Stimulated activated CD8-positive, alpha-beta memory T cell treated with anti-CD3 and anti-CD28 coated beads, Interleukin-12 subunit alpha, Interleukin-12 subunit beta, amount 100 ng/mL, for 1 hour (primary cell): ENCODE measurements at regions not wholly inside any gene's neighbourhood (a gene's known extent, or its start where the extent isn't known, plus 50 kb on each side); places are given as distances from the start of the nearest gene placed in this dataset.

Experiments used
- DNase-seq: peaks from one replicate; pipeline ENCODE4 v3.0.0-alpha.2; 2020; ENCODE audit warnings: low read depth

DNA sequence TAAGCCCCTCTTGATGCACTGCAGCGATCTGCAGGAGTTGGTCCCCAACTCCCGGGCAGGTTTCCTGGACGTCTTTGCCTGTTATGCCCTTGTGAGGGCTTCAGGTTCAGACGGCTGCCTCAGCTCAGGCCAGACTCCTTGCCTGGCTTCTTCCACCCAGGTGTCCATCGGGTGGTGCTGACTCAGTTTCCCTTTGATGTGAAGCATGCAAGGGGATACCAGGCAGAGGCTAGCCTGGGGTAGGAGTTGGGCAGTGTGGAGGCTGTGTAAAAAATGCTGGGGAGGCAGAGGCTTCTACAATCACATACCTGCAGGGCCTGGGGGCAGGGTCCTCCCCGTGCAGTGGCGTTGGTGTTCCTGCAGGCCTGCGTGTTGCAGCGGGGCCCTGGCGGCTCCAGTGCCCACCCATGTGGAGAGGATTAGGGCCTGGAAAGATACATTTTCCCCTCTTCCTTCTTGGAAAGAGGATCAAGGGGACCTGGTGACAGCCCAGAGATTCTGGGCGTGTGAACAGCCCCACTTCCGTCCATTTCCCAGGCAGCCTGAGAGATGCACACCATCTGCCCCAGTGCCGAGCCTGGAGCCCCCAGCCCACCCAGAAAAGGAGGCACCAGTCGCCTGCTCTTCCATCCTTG is 338.3 kb downstream of the DYSF start:
- DNase-seq, result no peak

DNA sequence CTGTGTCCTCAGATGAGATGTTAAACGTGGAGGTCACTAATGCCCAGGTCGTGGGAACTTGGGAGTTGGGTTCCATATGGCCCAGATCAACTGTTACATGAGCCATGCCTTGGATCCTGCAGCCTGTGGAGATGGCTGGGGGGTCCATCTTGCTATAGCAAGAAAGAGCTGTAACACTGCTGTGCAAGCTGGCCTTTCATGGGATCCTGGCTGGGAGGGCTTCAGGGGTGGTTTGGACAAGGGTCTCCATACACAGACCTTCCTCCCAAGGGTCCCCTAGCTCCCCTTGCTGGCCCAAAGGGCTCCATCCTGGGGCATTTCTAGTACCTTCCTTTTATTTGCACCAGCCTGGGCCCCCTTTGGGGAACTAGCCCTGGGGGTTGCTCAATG is 337.7 kb downstream of the DYSF start:
- no peak for DNase-seq

DNA sequence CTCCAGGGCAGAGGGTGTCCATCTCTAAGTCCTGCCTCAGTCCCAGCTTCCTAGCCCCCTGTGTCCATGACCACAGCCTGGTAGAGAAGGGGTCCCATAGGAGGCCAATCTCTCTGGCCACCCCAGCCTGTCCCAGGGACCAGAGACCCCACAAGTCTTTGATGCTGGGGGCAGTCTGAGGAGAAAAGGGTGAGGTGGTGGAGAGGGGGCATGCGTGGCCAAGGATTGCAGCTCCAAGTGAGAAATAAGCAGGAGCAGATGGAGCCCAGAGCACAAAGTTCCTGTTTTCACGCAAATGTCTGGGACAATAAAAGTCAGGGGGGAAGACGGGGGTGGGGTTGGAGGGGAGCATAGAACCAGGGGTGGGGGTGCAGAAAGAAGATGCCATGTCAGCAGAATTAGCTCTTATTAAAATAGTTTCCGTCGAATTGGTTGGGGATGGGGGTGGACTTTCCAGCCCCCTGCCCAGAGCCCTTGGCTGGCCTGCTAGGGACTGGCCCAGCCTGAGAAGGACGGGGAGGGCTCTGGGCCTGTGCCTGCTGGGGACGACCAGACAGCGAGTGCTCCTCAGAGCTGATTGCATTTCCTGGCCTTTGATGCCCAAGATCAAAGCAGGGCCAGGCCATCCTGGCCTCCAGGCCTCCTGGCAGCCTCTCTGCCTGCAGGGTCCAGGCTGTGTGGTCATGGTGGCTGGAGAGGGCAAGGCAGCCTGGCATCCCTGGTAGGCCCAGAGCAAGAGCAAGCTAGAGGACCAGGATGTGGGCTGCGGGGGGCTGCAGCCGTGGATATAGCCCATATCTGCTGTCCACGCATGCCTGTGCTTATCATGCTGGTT is 337.1 kb downstream of the DYSF start:
- no peak for DNase-seq

DNA sequence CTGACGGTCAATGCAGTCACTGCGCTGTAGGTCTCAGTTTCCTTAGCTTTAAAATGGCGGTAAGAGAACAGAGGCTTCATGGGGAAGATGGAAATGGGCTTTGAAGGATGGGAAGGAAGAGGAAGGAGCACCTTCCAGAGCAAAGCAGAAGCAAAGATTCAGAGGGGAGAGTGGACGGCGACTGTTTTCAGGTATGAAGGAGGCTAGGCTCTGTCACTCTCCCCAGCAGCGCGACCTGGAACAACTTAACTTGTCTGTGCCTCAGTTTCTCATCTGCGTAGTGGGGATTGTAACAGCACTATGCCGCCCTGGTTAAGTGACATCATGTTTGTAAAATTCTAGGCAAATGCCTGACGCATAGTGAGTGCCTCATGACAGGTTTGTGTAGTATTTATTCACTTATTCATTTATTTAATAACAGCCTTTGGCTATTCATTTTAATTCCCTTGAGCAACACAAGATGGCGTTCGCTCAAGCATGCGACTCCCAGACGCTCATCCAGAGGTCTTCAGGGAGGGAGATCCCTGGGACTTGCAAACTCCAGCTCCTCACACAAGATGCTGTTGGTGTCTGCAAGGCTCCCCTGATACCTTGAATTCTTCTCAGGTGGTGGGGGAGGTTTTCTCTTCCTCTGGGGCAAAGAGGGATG is 336.3 kb downstream of the DYSF start:
- no peak for DNase-seq

DNA sequence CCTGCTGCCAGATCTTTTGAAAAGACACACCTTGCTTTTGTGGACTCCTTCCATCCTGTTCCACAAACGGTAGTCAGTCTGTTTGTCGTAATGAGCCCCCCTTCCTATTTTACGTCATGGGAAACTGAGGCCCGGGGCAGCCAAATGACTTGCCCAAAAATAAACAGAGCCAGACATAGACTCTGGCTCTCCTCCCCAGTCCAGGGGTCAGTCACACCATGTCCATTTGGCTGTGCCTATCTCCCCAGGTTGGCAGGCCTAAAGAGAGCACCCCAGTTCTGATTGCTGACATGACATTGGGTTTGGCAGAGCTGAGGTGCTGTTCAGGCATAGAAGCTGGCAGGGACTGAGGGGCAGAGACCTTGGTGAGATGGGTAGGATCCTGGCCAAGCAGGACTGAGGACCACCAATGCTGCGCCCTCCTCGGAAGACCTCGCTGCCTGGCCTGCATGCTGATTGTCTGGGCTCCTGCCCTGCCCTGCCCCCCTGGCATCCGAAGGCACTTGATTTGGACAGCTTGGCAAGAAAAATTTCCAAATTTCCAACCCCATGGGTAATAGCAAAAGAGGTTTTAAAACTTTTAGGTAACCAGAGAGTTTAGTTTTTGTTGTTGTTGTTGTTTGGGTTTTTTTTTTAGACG is 335.4 kb downstream of the DYSF start:
- no peak for DNase-seq

DNA sequence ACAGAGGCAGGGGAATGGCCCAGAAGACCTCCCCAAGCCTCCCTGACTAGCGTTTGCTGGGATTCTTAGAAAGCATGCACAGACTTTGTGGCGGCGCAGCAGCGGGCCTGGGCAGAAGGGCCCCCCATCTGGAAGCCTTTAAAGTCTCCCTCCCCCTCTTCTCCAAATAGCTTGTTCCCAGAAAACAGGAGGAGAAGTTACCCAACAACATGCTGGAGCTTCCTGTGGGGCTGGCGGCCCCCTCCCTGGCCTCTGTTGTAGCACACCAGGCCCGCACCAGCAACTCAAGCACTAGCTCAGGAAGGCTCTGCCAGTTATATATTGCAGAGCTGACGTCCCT is 334.8 kb downstream of the DYSF start:
- no peak for DNase-seq

DNA sequence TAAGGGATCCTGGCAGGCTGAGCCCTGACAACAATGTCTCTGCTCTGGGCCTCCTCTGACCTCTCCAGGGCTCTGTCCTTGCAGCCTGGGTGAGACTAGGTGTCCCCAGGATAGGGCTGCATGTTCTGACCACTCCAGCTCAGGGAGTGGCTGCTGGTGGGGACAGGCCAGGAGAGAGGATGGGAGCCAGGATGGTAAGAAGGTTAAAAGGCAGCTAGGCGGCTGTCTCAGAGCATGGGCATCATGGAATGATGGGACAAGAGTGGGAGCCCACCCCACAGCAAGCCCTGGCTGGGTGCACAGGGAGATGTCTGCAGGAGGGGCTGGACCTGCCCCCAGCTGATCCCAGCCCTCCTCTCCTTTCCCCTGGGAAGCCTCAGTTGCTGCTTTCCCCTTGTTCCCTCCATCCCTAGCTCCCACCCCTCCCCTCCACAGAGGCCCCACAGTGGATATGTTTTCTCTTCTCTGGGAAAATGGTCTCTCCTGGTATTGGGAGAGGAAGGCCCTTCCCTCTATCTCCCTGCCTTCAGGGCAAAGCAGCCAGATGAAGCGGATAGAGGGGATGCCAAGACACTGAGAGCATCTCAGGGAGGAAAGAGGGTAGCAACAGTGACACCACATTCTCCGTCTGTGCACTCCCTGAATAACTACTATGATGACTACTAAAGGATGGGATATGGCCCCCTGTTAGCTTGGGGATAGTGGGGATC is 334.3 kb downstream of the DYSF start:
- no peak for DNase-seq

DNA sequence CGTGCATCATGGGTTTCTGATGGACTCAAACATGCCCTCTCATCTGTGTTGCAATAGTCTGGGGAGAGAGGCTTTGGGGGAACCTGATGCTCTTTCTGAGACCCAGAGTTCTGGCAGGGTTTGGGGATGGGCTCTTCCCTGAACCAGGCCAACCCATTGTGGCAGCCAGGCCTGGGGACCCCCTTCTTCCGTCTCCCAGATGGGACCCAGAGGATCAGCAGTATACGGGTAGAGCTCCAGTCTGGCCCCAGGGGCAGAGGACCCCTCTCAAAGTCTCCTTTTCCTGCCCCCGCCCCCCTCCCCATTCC is 333.7 kb downstream of the DYSF start:
- no peak for DNase-seq

DNA sequence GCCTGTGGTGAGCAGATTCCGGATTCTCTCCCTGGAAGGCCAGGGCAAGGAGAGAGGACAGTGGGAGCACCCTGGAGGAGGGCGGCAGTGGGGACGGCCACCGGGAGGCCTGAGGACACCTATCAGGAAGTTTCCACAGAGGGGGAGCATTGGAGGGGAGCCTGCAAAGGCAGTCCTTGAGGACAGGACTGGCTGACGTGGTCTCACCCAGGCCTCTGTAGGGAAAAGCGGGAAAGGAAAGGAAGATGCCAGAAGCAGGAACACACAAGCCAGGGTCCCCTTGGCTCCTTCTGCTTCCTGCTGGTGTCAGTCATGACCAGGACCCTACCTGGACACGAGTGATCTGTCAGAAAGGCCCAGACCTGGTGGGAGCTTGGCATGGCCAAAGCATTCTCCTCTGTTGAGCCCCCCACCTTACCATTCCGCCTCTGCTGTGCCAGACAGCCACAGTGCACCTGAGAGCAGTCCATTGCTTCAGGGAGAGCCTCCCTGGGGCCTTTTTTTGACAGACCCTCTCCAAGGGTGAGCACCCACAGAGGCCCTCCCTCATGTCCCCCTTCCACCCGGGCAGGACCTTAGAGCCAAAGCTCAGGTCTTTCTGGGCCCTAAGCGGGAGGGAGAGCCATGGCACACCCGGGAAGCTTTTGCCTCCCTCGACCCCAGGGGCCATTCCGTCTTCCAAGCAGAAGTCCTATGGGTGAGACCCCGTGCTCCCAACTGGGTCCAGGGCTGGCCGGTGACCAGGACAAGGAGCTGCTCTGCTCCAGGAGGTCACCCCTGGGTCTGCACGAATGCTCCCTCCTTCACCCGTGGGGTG is 333.1 kb downstream of the DYSF start:
- DNase-seq, result no peak

DNA sequence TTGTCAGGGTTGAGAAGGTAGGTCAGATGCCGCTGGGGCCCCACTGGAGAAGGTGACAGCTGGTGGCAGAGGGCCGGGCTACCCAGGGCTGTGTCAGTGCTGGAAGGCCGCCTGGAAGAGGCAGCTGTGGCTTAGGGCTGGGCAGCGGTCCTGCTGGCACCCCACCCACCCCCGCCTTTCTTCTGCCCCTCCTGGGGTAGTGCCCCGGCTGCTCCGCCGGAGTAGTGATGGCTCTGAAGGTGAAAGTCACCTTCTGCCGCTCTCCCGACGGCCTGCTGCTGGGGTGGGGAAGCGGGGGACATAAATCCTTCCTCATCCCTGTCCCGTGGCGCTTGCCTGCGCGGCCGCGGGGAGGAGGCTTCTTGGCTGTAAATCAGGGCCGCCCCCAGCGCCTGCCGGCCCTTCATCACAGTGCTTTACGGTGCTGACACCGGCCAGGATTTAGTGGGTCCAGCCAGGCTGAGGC is 332.2 kb downstream of the DYSF start:
- no peak for DNase-seq

DNA sequence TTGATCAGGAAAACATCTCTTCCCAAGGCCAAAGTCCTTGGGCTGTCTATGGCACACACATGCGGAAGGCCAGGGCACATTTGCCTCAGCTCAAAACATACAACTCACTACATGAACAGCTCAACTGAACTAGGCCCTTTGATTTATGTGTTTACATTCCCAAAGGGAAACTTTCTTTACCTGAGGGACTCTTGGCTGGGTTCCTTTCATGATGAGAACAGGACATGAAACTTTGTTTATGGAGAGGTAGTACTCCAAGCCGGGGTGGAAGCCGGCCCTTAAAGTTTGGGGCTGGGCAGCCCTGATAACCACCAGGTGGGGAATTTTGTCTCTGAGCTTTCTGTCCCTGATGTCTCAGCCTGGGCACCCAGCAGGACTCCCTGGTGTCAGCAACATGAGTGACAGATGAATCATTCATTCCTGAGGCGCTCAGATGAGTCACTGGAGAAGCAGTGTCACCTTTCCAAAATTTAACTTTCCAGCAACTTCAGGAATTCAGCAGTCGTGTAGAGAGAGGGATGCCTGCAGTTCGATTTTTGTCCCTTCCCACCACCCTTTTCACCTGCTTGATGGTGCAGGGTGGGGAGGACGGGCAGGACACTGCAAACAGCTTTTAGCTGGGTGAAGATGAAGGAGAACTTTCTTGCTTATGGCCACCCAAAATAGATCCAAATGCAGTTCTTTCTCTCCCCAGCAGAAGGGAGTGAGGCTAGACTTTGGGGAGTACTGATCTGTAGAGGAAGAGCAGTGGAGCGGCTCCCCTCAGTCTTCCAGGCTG is 331.6 kb downstream of the DYSF start:
- no peak for DNase-seq

DNA sequence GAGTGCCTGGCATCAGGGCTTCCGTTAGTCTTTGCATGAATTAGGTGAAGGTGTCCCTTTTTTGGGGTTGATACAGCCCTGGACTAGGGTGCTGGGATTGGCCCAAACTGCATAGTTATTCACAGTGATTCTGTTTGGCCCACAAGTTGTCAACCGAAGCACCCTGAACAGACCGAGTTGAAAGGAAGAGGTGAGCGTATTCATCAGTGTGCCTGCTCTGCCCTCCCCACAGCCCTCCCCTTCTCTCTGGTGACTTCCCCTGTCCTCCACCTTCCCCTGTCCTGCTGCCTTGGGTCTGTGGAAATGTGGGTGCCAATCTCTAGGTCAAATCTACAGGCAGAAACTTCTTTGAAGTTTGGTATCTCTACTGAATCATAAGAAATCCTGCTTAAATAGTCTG is 330.5 kb downstream of the DYSF start:
- DNase-seq, result no peak

DNA sequence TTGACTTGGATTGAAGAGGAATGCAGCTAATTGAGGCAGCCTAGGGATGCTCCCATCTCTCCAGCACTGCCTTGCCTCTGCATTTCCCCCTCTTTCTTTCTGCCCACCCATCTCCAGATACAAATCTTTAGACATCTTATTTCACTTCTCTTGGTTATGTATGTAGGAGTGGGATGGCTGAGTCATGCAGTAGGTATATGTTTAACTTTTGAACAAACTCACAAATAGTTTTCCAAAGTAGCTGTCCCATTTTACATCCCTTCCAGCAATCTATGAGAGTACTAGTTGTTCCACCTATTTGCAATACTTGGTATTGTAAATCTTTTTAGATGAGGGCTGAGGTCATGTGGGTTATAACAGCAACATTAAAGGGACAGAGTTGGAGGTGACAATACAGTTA is 329.9 kb downstream of the DYSF start:
- DNase-seq, result no peak

DNA sequence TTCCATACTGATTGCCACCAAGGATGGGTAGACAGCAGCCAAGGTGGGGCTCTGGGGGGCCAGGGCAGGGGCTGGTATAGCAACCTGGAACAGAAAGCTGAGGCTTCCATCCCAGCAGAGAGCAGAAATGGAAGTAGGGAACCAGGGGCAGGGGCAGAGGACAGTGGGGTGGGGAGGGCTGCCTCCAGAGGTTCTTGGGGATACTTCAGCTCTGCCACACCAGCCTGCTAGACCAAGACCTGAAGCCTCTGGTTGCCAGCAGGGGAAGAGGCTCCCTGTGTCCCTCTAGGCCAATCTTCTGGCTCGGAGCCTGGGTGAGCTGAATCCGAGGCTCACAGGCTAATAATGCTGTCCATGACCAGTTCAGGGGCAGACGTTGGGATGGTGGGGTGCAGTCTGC is 329.0 kb downstream of the DYSF start:
- no peak for DNase-seq

DNA sequence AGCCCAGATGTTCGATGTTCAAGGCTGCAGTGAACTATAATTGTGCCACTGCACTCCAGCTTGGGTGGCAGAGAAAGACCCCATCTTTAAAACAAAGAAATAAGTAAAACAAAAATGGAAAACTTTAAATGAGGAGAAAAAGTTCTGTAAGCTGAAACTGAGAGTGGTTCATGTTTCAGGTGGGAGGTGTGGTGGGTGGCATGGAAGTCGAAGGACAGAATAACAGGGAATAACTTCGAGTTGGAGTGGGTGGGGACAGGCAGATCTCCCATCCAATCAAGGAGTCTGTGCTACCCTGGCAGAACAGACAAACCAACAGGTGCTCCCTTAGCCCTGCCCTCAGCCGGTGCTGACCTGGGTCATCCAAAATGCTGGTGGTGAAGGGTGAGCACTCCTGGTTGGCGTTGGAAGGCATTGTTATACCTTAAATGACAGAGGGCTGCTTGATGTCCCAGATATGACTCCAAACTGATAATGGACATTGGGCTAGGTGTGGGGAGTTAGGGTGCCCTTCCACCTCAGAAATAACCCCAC is 328.4 kb downstream of the DYSF start:
- no peak for DNase-seq

DNA sequence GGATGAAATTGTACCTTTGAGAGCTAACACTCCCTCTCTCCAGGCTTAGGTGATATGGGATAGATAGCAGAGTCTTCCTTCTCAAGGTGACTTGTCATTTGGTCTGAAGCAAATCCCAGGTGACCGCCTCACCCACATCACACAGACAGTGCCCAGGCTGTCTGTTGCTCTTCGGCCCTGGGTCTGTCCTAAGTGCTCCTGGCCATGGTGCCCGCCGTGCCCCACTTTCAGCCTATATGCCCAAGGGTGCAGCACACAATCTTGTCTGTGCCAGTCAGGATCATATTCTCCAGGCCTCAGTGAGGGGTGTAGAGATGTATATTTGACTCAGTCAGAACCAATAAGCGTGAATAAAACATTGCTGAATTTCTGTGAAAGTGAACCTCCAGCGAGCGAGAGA is 326.8 kb downstream of the DYSF start:
- no peak for DNase-seq

DNA sequence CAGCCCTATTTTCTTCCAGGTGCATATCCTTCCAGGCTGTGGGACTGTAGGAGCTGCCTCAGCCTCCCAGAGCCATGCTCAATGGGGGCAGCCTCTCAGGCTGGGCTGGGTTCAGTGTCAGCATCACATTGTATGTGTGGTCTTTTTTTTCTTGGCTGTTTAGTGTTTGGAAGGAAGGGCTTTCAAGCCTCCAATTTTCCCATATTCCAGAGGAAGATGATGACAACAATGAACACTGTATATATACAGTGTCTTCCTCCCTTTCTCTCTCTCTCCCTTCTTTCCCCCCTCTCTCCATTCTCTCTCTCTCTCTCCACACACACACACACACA is 326.4 kb downstream of the DYSF start:
- no peak for DNase-seq

DNA sequence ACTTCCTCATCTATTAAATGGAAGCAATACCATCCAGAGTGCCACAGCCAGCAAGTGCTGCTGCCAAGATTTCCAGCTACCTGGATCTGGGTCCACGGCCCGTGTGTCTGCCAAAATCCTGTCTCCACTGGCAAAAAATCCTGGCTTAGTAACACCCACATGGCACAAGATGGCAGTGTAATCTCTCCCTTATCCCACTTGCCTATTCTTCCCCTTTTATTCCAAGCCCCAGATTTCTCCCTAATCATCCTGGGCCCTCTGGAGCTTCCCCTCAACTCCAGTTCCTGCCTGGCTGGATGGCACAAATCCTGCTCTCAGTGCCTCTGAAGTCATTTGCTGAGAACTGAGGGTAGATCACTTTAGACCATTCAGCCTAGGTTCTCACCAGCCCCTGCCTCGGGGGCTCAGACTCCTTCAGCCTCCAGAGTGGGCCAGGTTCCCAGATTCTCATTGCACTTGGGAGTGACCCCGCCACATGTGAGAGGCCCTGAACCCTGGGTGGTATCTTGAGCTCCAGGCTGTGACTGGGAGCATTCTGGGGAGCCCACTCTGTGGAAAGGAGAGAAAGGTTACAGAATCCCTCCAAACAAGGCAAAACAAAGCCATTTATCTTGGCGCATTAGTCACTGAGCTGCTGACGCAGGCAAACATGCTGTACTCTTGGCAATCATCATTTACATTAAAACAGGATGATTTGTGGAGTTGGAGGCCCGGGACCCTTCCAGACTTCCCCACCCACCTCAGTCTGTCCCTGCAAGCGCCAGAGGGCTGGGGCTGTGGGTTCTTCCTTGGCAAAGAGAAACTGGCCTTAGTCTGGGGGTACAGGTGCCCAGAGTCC is 325.8 kb downstream of the DYSF start:
- no peak for DNase-seq

DNA sequence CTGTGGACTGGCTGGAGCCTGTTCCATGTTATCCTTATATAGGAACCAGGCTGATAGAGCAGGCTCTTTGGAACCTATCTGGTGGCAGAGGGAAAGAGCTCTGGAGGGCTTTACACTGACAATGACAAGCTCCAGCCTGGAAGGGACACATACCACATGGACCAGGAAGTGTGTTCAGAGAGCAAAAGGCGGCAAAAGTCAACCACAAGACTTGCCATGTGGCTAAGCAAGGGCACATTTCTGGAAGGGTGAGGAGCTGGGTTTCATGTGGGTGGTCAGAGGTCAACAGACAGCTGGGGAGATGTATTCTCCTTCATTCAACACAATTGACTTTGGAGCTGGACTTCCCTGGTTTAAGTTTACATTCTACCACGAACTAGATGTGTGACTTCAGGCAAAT is 325.2 kb downstream of the DYSF start:
- no peak for DNase-seq

DNA sequence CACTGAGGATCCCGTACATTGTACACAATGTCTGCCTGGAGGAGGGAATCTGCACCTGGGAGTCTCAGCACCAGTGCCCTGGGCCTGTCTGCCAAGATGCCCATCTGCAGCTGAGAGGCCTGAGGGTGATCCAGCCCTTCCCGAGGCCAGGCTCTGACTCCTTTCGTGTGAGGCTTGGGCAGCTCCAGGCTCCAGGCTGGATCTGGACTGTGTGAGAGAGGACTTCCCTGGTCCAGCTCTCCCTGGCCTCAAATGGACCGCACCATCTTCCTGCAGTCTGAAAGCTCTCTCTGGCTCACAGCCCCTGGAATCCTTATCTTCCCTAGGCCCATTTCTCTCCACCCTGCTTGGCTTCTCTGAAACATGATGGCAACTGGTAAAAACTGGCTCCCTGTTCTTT is 324.6 kb downstream of the DYSF start:
- no peak for DNase-seq
